HL-60 (cell line): ENCODE measurements at regions not wholly inside any gene's neighbourhood (a gene's known extent, or its start where the extent isn't known, plus 50 kb on each side); places are given as distances from the start of the nearest gene placed in this dataset.

Experiments used
- DNase-seq, 2 experiments: peaks; one replicate each; pipeline ENCODE4 v3.0.0-alpha.2; 2010 to 2020; ENCODE audit warnings: low read depth in 1 of 2, low spot score in 1 of 2
- H3K27ac ChIP-seq: fragments of 250-450 bp; sonication (Bioruptor Pico); replicated peaks from 2 replicates; pipeline ENCODE4 v1.5.1; 2020; ENCODE audit warnings: mild to moderate bottlenecking, moderate library complexity
- H3K27me3 ChIP-seq: fragments of 250-450 bp; sonication (Bioruptor Pico); 2 replicates; pipeline ENCODE4 v1.5.1; 2021; ENCODE audit warnings: mild to moderate bottlenecking, moderate library complexity; ENCODE audit not compliant: insufficient read depth, poor library complexity, severe bottlenecking
- H3K4me3 ChIP-seq: replicated peaks from 2 replicates; pipeline ENCODE4 v1.5.1; 2011; ENCODE audit warnings: mild to moderate bottlenecking, control low read depth, low read length; ENCODE audit not compliant: insufficient read depth
- CTCF ChIP-seq: IDR thresholded peaks from one replicate; pipeline ENCODE4 v1.5.1; 2011; ENCODE audit warnings: low read length, control low read depth, inconsistent platforms; ENCODE audit not compliant: insufficient read depth
- GABPA ChIP-seq: IDR thresholded peaks from 2 replicates; pipeline ENCODE4 v1.6.1; 2012; ENCODE audit warnings: low read depth
- POLR2AphosphoS5 ChIP-seq: IDR thresholded peaks from 2 replicates; pipeline ENCODE4 v1.6.1; 2012; ENCODE audit warnings: low read depth
- REST ChIP-seq: IDR thresholded peaks from 2 replicates; pipeline ENCODE4 v1.6.1; 2012; ENCODE audit warnings: low read depth; ENCODE audit not compliant: insufficient replicate concordance
- SPI1 ChIP-seq: IDR thresholded peaks from 2 replicates; pipeline ENCODE4 v1.6.1; 2012; ENCODE audit warnings: low read depth, mild to moderate bottlenecking, borderline replicate concordance

GRCh38 chr6:149147938-149148718 is 169.4 kb upstream of the TAB2 start:
- DNase-seq: no peak
- Histone ChIP-seq H3K4me3 (no peak overlapping the region), H3K27me3 (peaks cover 11% of the 10 kb centered on the region), H3K27ac (no peak overlapping the region)
- no peak for TF ChIP-seq POLR2AphosphoS5
- no peak for TF ChIP-seq GABPA

- DNase-seq: no peak
Measured at GRCh38 chr6:149149653-149150052, 167.9 kb upstream of the TAB2 start.

GRCh38 chr6:149150301-149150700 is 167.2 kb upstream of the TAB2 start:
- TF ChIP-seq SPI1 (no peak), POLR2AphosphoS5 (no peak), REST (no peak), GABPA (no peak), CTCF (no peak)
- DNase-seq: no peak
- H3K27me3 ChIP-seq: peaks cover 11% of the 10 kb centered on the region
- H3K4me3 ChIP-seq: no peak overlapping the region
- no peak overlapping the region for H3K27ac ChIP-seq

More at GRCh38 chr6:149149653-149150052, 167.9 kb upstream of the TAB2 start:
- H3K27me3 ChIP-seq: peaks cover 11% of the 10 kb centered on the region
- no peak overlapping the region for H3K27ac ChIP-seq
- H3K4me3 ChIP-seq: no peak overlapping the region
- TF ChIP-seq GABPA (no peak), CTCF (no peak), POLR2AphosphoS5 (no peak), REST (no peak), SPI1 (no peak)

- no peak overlapping the region for H3K4me3 ChIP-seq
- no peak overlapping the region for H3K27ac ChIP-seq
- TF ChIP-seq SPI1 (no peak), POLR2AphosphoS5 (no peak), REST (no peak), GABPA (no peak), CTCF (no peak)
- peaks cover 11% of the 10 kb centered on the region for H3K27me3 ChIP-seq
- DNase-seq: no peak
Measured at GRCh38 chr6:149150801-149151398, 166.6 kb upstream of the TAB2 start.
